HEK293 (cell line): ENCODE measurements at regions not wholly inside any gene's neighbourhood (a gene's known extent, or its start where the extent isn't known, plus 50 kb on each side); places are given as distances from the start of the nearest gene placed in this dataset.

Experiments
- CTCF ChIP-seq: fragments of 450-650 bp; formaldehyde crosslinking; IDR thresholded peaks from 2 replicates; pipeline ENCODE4 v1.5.1; 2016; ENCODE audit warnings: missing biosample characterization, missing genetic modification characterization
- ZBTB48 ChIP-seq: fragments of 450-650 bp; formaldehyde crosslinking; IDR thresholded peaks from 2 replicates; pipeline ENCODE4 v1.5.1; 2016; ENCODE audit warnings: missing biosample characterization, missing genetic modification characterization
- ZFP41 ChIP-seq: fragments of 450-650 bp; formaldehyde crosslinking; IDR thresholded peaks from 2 replicates; pipeline ENCODE4 v1.5.1; 2016; ENCODE audit warnings: missing biosample characterization, missing genetic modification characterization, borderline replicate concordance
- ZNF362 ChIP-seq: fragments of 450-650 bp; formaldehyde crosslinking; IDR thresholded peaks from 2 replicates; pipeline ENCODE4 v1.5.1; 2016; ENCODE audit warnings: missing biosample characterization, missing genetic modification characterization
- ZNF391 ChIP-seq: fragments of 450-650 bp; formaldehyde crosslinking; IDR thresholded peaks from 2 replicates; pipeline ENCODE4 v1.5.1; 2016; ENCODE audit warnings: low read depth, missing biosample characterization, missing genetic modification characterization, borderline replicate concordance
- ZNF521 ChIP-seq: fragments of 450-650 bp; formaldehyde crosslinking; IDR thresholded peaks from 2 replicates; pipeline ENCODE4 v1.5.1; 2017; ENCODE audit warnings: missing biosample characterization, mild to moderate bottlenecking, missing genetic modification characterization
- ZNF585B ChIP-seq: fragments of 450-650 bp; formaldehyde crosslinking; IDR thresholded peaks from 2 replicates; pipeline ENCODE4 v1.5.1; 2016; ENCODE audit warnings: missing biosample characterization, missing genetic modification characterization

GRCh38 chr7:131844369-131844768 is 287.9 kb upstream of the PODXL start:
- TF ChIP-seq ZFP41 (tag by site-specific recombination): no peak
- TF ChIP-seq ZNF391 (tag by site-specific recombination): no peak
- no peak for TF ChIP-seq ZBTB48
- TF ChIP-seq ZNF585B (tag by site-specific recombination): no peak
- no peak for TF ChIP-seq ZNF521
- TF ChIP-seq ZNF362: no peak
- no peak for TF ChIP-seq CTCF (tag by site-specific recombination)
